ENCODE measurements at regions not wholly inside any gene's neighbourhood (a gene's known extent, or its start where the extent isn't known, plus 50 kb on each side); places are given as distances from the start of the nearest gene placed in this dataset.

DNA sequence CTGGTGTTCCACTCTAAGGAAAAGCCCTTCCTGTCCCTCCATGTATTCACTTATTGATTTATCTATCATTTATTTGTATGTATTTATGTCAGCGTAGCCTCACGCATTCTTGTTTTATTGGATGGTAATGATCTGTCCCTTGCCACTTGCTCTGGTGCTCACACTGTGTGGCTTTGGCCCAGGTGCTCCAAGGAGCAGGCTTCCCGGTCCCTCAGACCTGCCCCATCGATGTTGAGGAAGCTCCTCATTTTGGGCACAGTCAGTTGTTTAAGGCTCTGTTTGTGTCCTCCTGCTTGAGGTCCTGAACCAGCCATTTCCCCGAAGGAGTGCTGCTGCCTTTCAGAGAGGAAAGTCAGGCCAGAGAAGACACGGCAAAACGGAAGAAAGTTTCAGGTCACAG, 1485.4 kb downstream of the TBC1D22A start:
- no peaks in the 10 kb centered on the region for H3K27me3 ChIP-seq (replicated peaks; ENCODE audit: control insufficient read depth, insufficient read depth, low read length)
- TF ChIP-seq, protein P1, sequence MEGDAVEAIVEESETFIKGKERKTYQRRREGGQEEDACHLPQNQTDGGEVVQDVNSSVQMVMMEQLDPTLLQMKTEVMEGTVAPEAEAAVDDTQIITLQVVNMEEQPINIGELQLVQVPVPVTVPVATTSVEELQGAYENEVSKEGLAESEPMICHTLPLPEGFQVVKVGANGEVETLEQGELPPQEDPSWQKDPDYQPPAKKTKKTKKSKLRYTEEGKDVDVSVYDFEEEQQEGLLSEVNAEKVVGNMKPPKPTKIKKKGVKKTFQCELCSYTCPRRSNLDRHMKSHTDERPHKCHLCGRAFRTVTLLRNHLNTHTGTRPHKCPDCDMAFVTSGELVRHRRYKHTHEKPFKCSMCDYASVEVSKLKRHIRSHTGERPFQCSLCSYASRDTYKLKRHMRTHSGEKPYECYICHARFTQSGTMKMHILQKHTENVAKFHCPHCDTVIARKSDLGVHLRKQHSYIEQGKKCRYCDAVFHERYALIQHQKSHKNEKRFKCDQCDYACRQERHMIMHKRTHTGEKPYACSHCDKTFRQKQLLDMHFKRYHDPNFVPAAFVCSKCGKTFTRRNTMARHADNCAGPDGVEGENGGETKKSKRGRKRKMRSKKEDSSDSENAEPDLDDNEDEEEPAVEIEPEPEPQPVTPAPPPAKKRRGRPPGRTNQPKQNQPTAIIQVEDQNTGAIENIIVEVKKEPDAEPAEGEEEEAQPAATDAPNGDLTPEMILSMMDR (IDR thresholded peaks at IDR 0.05; ENCODE audit: insufficient read depth, low read length, poor library complexity, severe bottlenecking), result no peak
- no peak overlapping the region for H3K4me3 ChIP-seq (replicated peaks; ENCODE audit: low read depth, low read length)
- no peaks in the 10 kb centered on the region for H3K36me3 ChIP-seq (ENCODE audit: control insufficient read depth, insufficient read depth, low read length)
- no peak for DNase-seq (ENCODE audit: extremely low read depth, insufficient read length)

- H3K4me3 ChIP-seq (replicated peaks; ENCODE audit: low read depth, low read length), result no peak overlapping the region
- no peaks in the 10 kb centered on the region for H3K36me3 ChIP-seq (ENCODE audit: control insufficient read depth, insufficient read depth, low read length)
- H3K27me3 ChIP-seq (replicated peaks; ENCODE audit: control insufficient read depth, insufficient read depth, low read length), result no peaks in the 10 kb centered on the region
- TF ChIP-seq, protein P1 (IDR thresholded peaks at IDR 0.05; ENCODE audit: insufficient read depth, low read length, poor library complexity, severe bottlenecking), result no peak
- no peak for DNase-seq (ENCODE audit: extremely low read depth, insufficient read length)
Measured at GRCh38 chr22:48245196-48245485, 1482.7 kb downstream of the TBC1D22A start.

DNA sequence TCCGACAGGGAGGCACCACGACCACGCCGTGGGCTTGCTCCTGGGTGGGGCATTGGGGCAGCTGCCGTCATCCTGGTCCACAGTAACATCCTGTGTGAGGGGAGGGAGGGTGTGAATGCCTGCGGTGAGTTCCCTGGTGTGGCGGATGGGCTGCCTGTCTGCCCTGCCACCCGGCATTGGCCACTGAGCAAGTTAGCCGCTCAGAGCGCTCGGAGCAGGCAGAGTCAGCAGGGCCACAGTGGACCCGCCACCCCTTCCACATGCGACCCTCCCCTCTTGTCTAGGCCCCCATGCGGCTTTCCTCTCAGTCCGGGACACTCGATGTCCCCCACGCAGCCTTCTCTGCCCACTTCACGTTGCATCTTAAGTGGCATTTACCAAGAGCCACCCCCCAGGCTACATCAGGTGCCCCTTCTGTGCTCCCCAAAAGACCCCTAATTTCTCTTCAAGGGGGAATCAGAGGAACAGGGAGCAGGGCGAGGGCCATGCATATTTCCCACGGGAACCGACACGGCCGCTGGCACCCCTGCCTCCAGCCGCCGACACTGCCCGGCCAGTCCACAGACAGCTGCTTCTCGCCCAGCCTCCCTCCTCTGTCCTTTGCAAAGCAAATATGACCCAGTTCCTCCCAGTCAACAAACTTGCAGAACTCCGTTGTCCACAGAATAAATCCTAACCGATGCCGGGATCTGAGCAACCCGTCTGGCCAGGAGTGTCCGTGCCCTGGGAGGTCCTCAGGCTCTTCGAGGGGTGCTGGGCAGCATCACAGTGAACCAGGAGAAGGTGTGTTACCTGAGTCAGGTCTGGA, 1482.1 kb downstream of the TBC1D22A start:
- Histone ChIP-seq H3K27me3 (replicated peaks; ENCODE audit: control insufficient read depth, insufficient read depth, low read length) (no peaks in the 10 kb centered on the region), H3K36me3 (ENCODE audit: control insufficient read depth, insufficient read depth, low read length) (no peaks in the 10 kb centered on the region), H3K4me3 (replicated peaks; ENCODE audit: low read depth, low read length) (no peak overlapping the region)
- DNase-seq (ENCODE audit: extremely low read depth, insufficient read length), result no peak
- TF ChIP-seq, protein P1 (IDR thresholded peaks at IDR 0.05; ENCODE audit: insufficient read depth, low read length, poor library complexity, severe bottlenecking), result no peak

DNA sequence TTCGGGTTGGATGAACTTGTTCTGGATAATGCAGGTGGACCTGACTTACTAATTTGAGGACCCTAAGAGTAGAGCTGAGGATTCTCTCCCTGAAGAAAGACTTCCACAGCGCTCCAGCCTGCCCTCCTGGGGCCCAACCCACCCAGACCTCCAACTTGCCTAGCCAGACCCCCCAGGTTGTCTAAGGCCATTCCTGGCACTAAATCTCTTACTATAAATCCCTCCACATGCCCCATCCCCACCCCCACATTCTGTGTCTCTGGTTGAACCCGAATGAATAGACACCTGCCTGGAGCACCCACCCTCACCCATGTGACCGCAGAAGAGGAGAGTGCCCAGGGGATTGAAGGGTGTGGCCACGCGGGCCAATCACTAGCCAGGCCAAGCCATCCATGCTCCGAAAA, 1480.0 kb downstream of the TBC1D22A start:
- Histone ChIP-seq H3K4me3 (replicated peaks; ENCODE audit: low read depth, low read length) (no peak overlapping the region), H3K27me3 (replicated peaks; ENCODE audit: control insufficient read depth, insufficient read depth, low read length) (no peaks in the 10 kb centered on the region), H3K36me3 (ENCODE audit: control insufficient read depth, insufficient read depth, low read length) (no peaks in the 10 kb centered on the region)
- TF ChIP-seq, protein P1 (IDR thresholded peaks at IDR 0.05; ENCODE audit: insufficient read depth, low read length, poor library complexity, severe bottlenecking), result no peak
- DNase-seq (ENCODE audit: extremely low read depth, insufficient read length), result no peak

GRCh38 chr22:48241658-48242057, 1479.2 kb downstream of the TBC1D22A start:
- no peaks in the 10 kb centered on the region for H3K36me3 ChIP-seq (ENCODE audit: control insufficient read depth, insufficient read depth, low read length)
- TF ChIP-seq, protein P1 (IDR thresholded peaks at IDR 0.05; ENCODE audit: insufficient read depth, low read length, poor library complexity, severe bottlenecking), result no peak
- no peak for DNase-seq (ENCODE audit: extremely low read depth, insufficient read length)
- H3K4me3 ChIP-seq (replicated peaks; ENCODE audit: low read depth, low read length), result no peak overlapping the region
- no peaks in the 10 kb centered on the region for H3K27me3 ChIP-seq (replicated peaks; ENCODE audit: control insufficient read depth, insufficient read depth, low read length)

DNA sequence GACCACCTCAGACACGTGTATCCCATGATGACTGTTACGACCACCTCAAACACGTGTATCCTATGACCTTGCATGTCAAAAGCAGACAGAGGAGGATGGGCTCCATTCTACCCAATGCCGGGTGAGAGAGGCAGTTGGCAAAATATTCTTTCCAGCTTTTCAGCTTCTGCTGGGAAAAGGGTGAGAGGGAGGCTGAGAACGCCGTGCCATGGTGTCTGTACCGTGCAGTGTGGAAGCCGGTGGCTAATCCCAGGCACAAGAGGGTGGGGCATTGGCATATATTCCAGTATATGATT, 1478.4 kb downstream of the TBC1D22A start:
- no peak for DNase-seq (ENCODE audit: extremely low read depth, insufficient read length)
- Histone ChIP-seq H3K27me3 (replicated peaks; ENCODE audit: control insufficient read depth, insufficient read depth, low read length) (no peaks in the 10 kb centered on the region), H3K4me3 (replicated peaks; ENCODE audit: low read depth, low read length) (no peak overlapping the region), H3K36me3 (ENCODE audit: control insufficient read depth, insufficient read depth, low read length) (no peaks in the 10 kb centered on the region)
- TF ChIP-seq, protein P1 (IDR thresholded peaks at IDR 0.05; ENCODE audit: insufficient read depth, low read length, poor library complexity, severe bottlenecking), result no peak
